ENCODE measurements at regions not wholly inside any gene's neighbourhood (a gene's known extent, or its start where the extent isn't known, plus 50 kb on each side); places are given as distances from the start of the nearest gene placed in this dataset.

DNA sequence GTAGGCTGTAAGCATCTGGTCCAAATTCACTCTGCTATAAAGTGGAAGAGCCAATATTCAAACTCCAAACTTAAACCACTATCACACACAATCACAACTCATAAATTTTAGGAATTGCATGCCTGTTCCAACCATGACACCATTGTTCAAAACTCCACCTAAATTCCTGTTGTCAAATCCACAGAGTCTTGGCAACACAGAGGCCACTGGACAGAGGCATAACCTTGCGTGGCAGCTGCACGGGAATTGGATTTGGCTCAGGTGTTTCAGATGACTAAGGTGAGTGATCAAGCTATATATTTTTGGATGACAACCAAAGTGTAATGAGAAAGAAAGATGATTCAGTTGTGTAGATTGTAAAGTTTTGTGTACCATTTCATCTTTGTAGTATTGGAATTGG, 422.7 kb upstream of the TNP1 start:
- TF ChIP-seq, protein P1, sequence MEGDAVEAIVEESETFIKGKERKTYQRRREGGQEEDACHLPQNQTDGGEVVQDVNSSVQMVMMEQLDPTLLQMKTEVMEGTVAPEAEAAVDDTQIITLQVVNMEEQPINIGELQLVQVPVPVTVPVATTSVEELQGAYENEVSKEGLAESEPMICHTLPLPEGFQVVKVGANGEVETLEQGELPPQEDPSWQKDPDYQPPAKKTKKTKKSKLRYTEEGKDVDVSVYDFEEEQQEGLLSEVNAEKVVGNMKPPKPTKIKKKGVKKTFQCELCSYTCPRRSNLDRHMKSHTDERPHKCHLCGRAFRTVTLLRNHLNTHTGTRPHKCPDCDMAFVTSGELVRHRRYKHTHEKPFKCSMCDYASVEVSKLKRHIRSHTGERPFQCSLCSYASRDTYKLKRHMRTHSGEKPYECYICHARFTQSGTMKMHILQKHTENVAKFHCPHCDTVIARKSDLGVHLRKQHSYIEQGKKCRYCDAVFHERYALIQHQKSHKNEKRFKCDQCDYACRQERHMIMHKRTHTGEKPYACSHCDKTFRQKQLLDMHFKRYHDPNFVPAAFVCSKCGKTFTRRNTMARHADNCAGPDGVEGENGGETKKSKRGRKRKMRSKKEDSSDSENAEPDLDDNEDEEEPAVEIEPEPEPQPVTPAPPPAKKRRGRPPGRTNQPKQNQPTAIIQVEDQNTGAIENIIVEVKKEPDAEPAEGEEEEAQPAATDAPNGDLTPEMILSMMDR (IDR thresholded peaks at IDR 0.05): no peak
- TF ChIP-seq MXI1 (IDR thresholded peaks at IDR 0.05; ENCODE audit: low read depth, low read length) (no peak), EP300 (IDR thresholded peaks at IDR 0.05; ENCODE audit: borderline replicate concordance in 1 of 2, low read depth in 1 of 2, low read length in 1 of 2) (no peak), EZH2phosphoT487 (IDR thresholded peaks at IDR 0.05; ENCODE audit: borderline replicate concordance, low read depth) (no peak), JUND (IDR thresholded peaks at IDR 0.05) (no peak), SMC3 (IDR thresholded peaks at IDR 0.05; ENCODE audit: low read depth, low read length) (no peak), POLR2AphosphoS5 (IDR thresholded peaks at IDR 0.05; ENCODE audit: low read depth, low read length) (no peak), RAD21 (IDR thresholded peaks at IDR 0.05; ENCODE audit: low read length) (no peak), YY1 (IDR thresholded peaks at IDR 0.05; ENCODE audit: low read depth) (no peak), SIN3A (IDR thresholded peaks at IDR 0.05; ENCODE audit: borderline replicate concordance, low read depth, low read length) (no peak)
